ENCODE measurements at regions not wholly inside any gene's neighbourhood (a gene's known extent, or its start where the extent isn't known, plus 50 kb on each side); places are given as distances from the start of the nearest gene placed in this dataset.

- no peak overlapping the region for H3K4me3 ChIP-seq (ENCODE audit: low read length)
- no peak overlapping the region for H3K27ac Mint-ChIP-seq
- H3K9me3 Mint-ChIP-seq: peaks cover 0 to 4% (median 1%) of the 10 kb centered on the region in 5 donors
- no peaks in the 10 kb centered on the region for H3K4me1 ChIP-seq (ENCODE audit: insufficient read depth, low read length)
- H3K4me1 Mint-ChIP-seq: no peaks in the 10 kb centered on the region
- H3K27me3 ChIP-seq (ENCODE audit: insufficient read depth, low read length, poor library complexity, severe bottlenecking): no peaks in the 10 kb centered on the region
- H3K9me3 ChIP-seq (ENCODE audit: low read length): no peaks in the 10 kb centered on the region
- no peak overlapping the region for H3K4me3 Mint-ChIP-seq
- POLR2A ChIA-PET: no interaction called here
- no peak for DNase-seq
- no peaks in the 10 kb centered on the region for H3K36me3 ChIP-seq (ENCODE audit: insufficient read depth, low read length)
- peaks cover 10 to 12% of the 10 kb centered on the region in 2 donors for H3K27me3 Mint-ChIP-seq
- CTCF ChIA-PET: no interaction called here
- no peak overlapping the region for H3K27ac ChIP-seq (ENCODE audit: low read depth, low read length)
- H3K36me3 Mint-ChIP-seq: no peaks in the 10 kb centered on the region
These were observed 318.8 kb downstream of the C16orf95 start for GRCh38 chr16:86998196-86999001.

DNA sequence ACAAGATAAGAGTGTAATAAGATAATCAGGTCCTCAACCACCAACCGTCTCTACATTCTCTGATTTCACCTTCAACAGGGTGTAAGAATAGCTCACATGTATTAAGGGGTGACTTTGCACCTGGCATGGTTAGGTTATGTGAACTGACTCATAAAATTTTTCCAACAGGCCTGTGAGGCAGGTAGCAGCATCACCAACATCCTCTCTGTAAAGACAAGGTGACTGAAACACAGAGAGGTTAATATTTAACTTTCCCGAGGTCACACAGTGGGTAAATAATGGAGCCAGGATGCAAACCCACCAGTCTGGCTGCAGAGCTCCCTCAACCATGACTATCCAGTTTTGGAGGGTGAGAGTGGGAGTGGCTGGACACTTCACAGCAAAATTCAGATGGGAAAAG lies 317.2 kb downstream of the C16orf95 start:
- H3K4me3 Mint-ChIP-seq: no peak overlapping the region
- no peaks in the 10 kb centered on the region for H3K4me1 Mint-ChIP-seq
- peaks cover 7 to 9% of the 10 kb centered on the region in 2 donors for H3K27me3 Mint-ChIP-seq
- H3K4me1 ChIP-seq (ENCODE audit: insufficient read depth, low read length): no peaks in the 10 kb centered on the region
- no peaks in the 10 kb centered on the region for H3K36me3 ChIP-seq (ENCODE audit: insufficient read depth, low read length)
- DNase-seq: no peak
- H3K27ac ChIP-seq (ENCODE audit: low read depth, low read length): no peak overlapping the region
- ChIA-PET CTCF (no interaction called here), POLR2A (no interaction called here)
- no peak overlapping the region for H3K27ac Mint-ChIP-seq
- H3K9me3 Mint-ChIP-seq: peaks cover 1 to 7% (median 4%) of the 10 kb centered on the region in 5 donors
- no peaks in the 10 kb centered on the region for H3K27me3 ChIP-seq (ENCODE audit: insufficient read depth, low read length, poor library complexity, severe bottlenecking)
- H3K4me3 ChIP-seq (ENCODE audit: low read length): no peak overlapping the region
- no peaks in the 10 kb centered on the region for H3K9me3 ChIP-seq (ENCODE audit: low read length)
- no peaks in the 10 kb centered on the region for H3K36me3 Mint-ChIP-seq

GRCh38 chr16:87002717-87003413 lies 314.3 kb downstream of the C16orf95 start:
- no peak overlapping the region for H3K4me3 Mint-ChIP-seq
- H3K4me3 ChIP-seq (ENCODE audit: low read length): no peak overlapping the region
- no peak overlapping the region for H3K27ac Mint-ChIP-seq
- DNase-seq: no peak
- ChIA-PET CTCF (no interaction called here), POLR2A (no interaction called here)
- H3K36me3 Mint-ChIP-seq: no peaks in the 10 kb centered on the region
- H3K9me3 Mint-ChIP-seq: peaks cover 1 to 7% (median 4%) of the 10 kb centered on the region in 5 donors
- peaks cover 4 to 7% of the 10 kb centered on the region in 2 donors for H3K27me3 Mint-ChIP-seq
- H3K9me3 ChIP-seq (ENCODE audit: low read length): no peaks in the 10 kb centered on the region
- no peak overlapping the region for H3K27ac ChIP-seq (ENCODE audit: low read depth, low read length)
- no peaks in the 10 kb centered on the region for H3K36me3 ChIP-seq (ENCODE audit: insufficient read depth, low read length)
- H3K27me3 ChIP-seq (ENCODE audit: insufficient read depth, low read length, poor library complexity, severe bottlenecking): no peaks in the 10 kb centered on the region
- no peaks in the 10 kb centered on the region for H3K4me1 Mint-ChIP-seq
- no peaks in the 10 kb centered on the region for H3K4me1 ChIP-seq (ENCODE audit: insufficient read depth, low read length)

- Mint-ChIP-seq H3K9me3 (peaks cover 1 to 7% (median 4%) of the 10 kb centered on the region in 5 donors), H3K36me3 (no peaks in the 10 kb centered on the region), H3K27ac (no peak overlapping the region), H3K4me1 (no peaks in the 10 kb centered on the region), H3K4me3 (no peak overlapping the region), H3K27me3 (peaks cover 4 to 7% of the 10 kb centered on the region in 2 donors)
- ChIA-PET POLR2A (no interaction called here), CTCF (no interaction called here)
- no peak for DNase-seq
- Histone ChIP-seq H3K9me3 (ENCODE audit: low read length) (no peaks in the 10 kb centered on the region), H3K4me1 (ENCODE audit: insufficient read depth, low read length) (no peaks in the 10 kb centered on the region), H3K27ac (ENCODE audit: low read depth, low read length) (no peak overlapping the region), H3K36me3 (ENCODE audit: insufficient read depth, low read length) (no peaks in the 10 kb centered on the region), H3K27me3 (ENCODE audit: insufficient read depth, low read length, poor library complexity, severe bottlenecking) (no peaks in the 10 kb centered on the region), H3K4me3 (ENCODE audit: low read length) (no peak overlapping the region)
These were observed 313.8 kb downstream of the C16orf95 start for GRCh38 chr16:87003414-87003755.

GRCh38 chr16:87006021-87006420 lies 311.2 kb downstream of the C16orf95 start:
- Mint-ChIP-seq H3K27me3 (peaks cover 0 to 2% of the 10 kb centered on the region in 2 donors), H3K27ac (no peak overlapping the region), H3K4me3 (no peak overlapping the region), H3K36me3 (no peaks in the 10 kb centered on the region), H3K4me1 (no peaks in the 10 kb centered on the region), H3K9me3 (peaks cover 1 to 7% (median 3%) of the 10 kb centered on the region in 5 donors)
- no peak overlapping the region for H3K4me3 ChIP-seq (ENCODE audit: low read length)
- DNase-seq: no peak
- H3K9me3 ChIP-seq (ENCODE audit: low read length): no peaks in the 10 kb centered on the region
- ChIA-PET POLR2A (no interaction called here), CTCF (no interaction called here)
- H3K4me1 ChIP-seq (ENCODE audit: insufficient read depth, low read length): no peaks in the 10 kb centered on the region
- H3K27ac ChIP-seq (ENCODE audit: low read depth, low read length): no peak overlapping the region
- H3K36me3 ChIP-seq (ENCODE audit: insufficient read depth, low read length): no peaks in the 10 kb centered on the region
- no peaks in the 10 kb centered on the region for H3K27me3 ChIP-seq (ENCODE audit: insufficient read depth, low read length, poor library complexity, severe bottlenecking)

DNA sequence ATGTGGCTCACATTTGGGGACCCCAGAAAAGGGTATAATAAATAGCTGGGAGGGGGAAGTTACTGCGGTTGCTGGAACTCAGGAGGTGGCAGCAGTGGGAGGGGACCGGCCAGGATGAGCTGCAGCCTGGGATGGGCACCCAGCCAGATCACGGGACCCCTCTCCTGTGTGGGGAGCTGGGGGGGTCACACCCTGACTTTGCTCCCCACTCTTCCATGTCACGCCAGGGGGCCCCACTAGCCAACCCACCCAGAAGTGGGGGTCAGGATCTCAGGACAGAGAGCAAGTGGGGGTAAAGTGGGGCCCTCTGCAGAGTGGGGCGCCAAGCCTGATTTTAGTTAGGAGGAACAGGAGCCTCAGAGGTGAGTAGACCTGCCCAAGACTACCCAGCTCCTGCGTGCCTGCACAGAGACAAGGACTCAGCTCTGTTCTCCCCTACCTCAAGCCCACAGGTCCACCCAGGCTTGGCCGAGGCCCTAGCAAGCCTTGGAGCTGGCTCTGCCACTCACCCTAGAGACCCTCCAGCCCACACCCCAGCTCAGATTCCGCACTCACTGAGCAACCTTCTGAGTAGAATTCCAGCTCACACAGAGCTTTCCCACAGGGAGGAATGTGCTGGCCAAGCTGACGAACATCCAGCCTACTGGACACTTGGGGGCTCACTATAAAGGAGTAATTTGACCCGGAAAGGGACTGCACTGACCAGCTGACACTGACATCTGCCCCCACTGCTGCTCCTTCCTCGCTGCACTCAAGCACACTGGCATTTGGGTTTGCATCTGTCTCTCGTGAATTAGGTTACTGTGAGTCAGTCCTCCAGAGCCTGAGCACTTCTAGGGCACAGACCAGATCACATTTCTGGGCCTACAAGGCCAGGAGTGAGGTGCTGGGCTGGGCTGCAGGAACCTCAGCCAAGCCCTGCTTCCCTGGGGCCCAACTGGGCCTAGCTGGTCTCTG lies 310.1 kb downstream of the C16orf95 start:
- no peaks in the 10 kb centered on the region for H3K36me3 Mint-ChIP-seq
- H3K9me3 Mint-ChIP-seq: peaks cover 1 to 7% (median 2%) of the 10 kb centered on the region in 5 donors
- H3K4me3 ChIP-seq (ENCODE audit: low read length): no peak overlapping the region
- H3K9me3 ChIP-seq (ENCODE audit: low read length): no peaks in the 10 kb centered on the region
- H3K4me3 Mint-ChIP-seq: no peak overlapping the region
- no peak overlapping the region for H3K27ac ChIP-seq (ENCODE audit: low read depth, low read length)
- ChIA-PET POLR2A (no interaction called here), CTCF (no interaction called here)
- no peaks in the 10 kb centered on the region for H3K27me3 ChIP-seq (ENCODE audit: insufficient read depth, low read length, poor library complexity, severe bottlenecking)
- no peaks in the 10 kb centered on the region for H3K4me1 Mint-ChIP-seq
- peaks cover 0 to 2% of the 10 kb centered on the region in 2 donors for H3K27me3 Mint-ChIP-seq
- no peak overlapping the region for H3K27ac Mint-ChIP-seq
- H3K36me3 ChIP-seq (ENCODE audit: insufficient read depth, low read length): no peaks in the 10 kb centered on the region
- H3K4me1 ChIP-seq (ENCODE audit: insufficient read depth, low read length): no peaks in the 10 kb centered on the region
- no peak for DNase-seq

DNA sequence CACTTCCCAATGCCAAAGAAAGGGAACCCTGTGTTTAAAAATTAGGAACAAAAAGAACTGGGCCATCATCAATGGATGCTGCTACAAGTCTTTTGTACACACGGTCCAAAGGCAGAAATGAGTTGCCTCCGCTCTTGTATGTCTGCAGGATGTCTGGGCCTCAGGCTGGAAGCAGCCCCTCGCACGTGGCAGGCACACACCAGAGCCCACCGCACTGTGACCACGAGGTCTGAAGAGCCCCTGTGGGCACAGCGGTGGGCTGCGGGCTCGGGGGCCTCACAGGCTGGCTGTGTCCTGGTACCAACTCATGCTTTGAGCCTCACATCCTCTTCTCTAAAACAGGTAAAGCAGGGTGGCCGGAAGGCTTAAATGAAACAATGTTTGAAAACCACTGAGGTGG lies 309.3 kb downstream of the C16orf95 start:
- H3K4me1 ChIP-seq (ENCODE audit: insufficient read depth, low read length): no peaks in the 10 kb centered on the region
- Mint-ChIP-seq H3K27ac (no peak overlapping the region), H3K4me3 (no peak overlapping the region), H3K9me3 (peaks cover 0 to 7% (median 2%) of the 10 kb centered on the region in 5 donors), H3K27me3 (no peaks in the 10 kb centered on the region), H3K4me1 (no peaks in the 10 kb centered on the region), H3K36me3 (no peaks in the 10 kb centered on the region)
- H3K36me3 ChIP-seq (ENCODE audit: insufficient read depth, low read length): no peaks in the 10 kb centered on the region
- no peaks in the 10 kb centered on the region for H3K9me3 ChIP-seq (ENCODE audit: low read length)
- DNase-seq: no peak
- CTCF ChIA-PET: no interaction called here
- no peak overlapping the region for H3K4me3 ChIP-seq (ENCODE audit: low read length)
- POLR2A ChIA-PET: no interaction called here
- no peak overlapping the region for H3K27ac ChIP-seq (ENCODE audit: low read depth, low read length)
- H3K27me3 ChIP-seq (ENCODE audit: insufficient read depth, low read length, poor library complexity, severe bottlenecking): no peaks in the 10 kb centered on the region

- Histone ChIP-seq H3K27ac (ENCODE audit: low read depth, low read length) (no peak overlapping the region), H3K4me1 (ENCODE audit: insufficient read depth, low read length) (no peaks in the 10 kb centered on the region), H3K36me3 (ENCODE audit: insufficient read depth, low read length) (no peaks in the 10 kb centered on the region), H3K4me3 (ENCODE audit: low read length) (no peak overlapping the region), H3K27me3 (ENCODE audit: insufficient read depth, low read length, poor library complexity, severe bottlenecking) (no peaks in the 10 kb centered on the region), H3K9me3 (ENCODE audit: low read length) (no peaks in the 10 kb centered on the region)
- Mint-ChIP-seq H3K9me3 (peaks cover 0 to 7% (median 2%) of the 10 kb centered on the region in 5 donors), H3K27me3 (no peaks in the 10 kb centered on the region), H3K4me1 (no peaks in the 10 kb centered on the region), H3K27ac (no peak overlapping the region), H3K4me3 (no peak overlapping the region), H3K36me3 (no peaks in the 10 kb centered on the region)
- DNase-seq: no peak
- POLR2A ChIA-PET: no interaction called here
- CTCF ChIA-PET: no interaction called here
These were observed 308.5 kb downstream of the C16orf95 start for GRCh38 chr16:87008664-87009063.
